PC-9 (cell line): ENCODE measurements at regions not wholly inside any gene's neighbourhood (a gene's known extent, or its start where the extent isn't known, plus 50 kb on each side); places are given as distances from the start of the nearest gene placed in this dataset.
"Not testable (repeated sequence)": the region's sequence is repeated elsewhere in the genome, so short reads cannot be mapped to it uniquely, and the experiment has no call there.

Source experiments
- BruUV-seq: library from RNA; stranded (reverse); fragments of 400-500 nt; replicated peaks from 2 replicates; lab custom pipeline; 2021; lab: Mats Ljungman, UMichigan
- CTCF ChIA-PET: fragments of 300-600 bp; sonication (Branson Sonifier 250); formaldehyde crosslinking; loops from one replicate; lab custom pipeline; 2022; ENCODE audit warnings: antibody characterized with exemption; lab: Charles Lee
- POLR2A ChIA-PET: fragments of 300-600 bp; sonication (Branson Sonifier 250); formaldehyde crosslinking; loops from one replicate; lab custom pipeline; 2022; ENCODE audit warnings: antibody characterized with exemption; ENCODE audit not compliant: unreplicated experiment; lab: Charles Lee
- DNase-seq, 2 experiments: peaks; one replicate each; pipeline versions ENCODE4 v3.0.0 to v3.0.0-alpha.2; 2015 to 2022; ENCODE audit warnings: mixed read lengths in 1 of 2
- H2AFZ ChIP-seq: fragments of 200-600 bp; sonication (generic); 2 replicates; pipeline ENCODE4 v1.8.1; 2017; ENCODE audit warnings: antibody characterized with exemption
- H3F3A ChIP-seq: fragments of 200-600 bp; sonication (generic); 2 replicates; pipeline ENCODE4 v1.8.1; 2017; ENCODE audit warnings: antibody characterized with exemption, mild to moderate bottlenecking, low read depth; ENCODE audit not compliant: insufficient read depth
- H3K27ac ChIP-seq: fragments of 200-600 bp; sonication (generic); 2 replicates; pipeline ENCODE4 v1.6.1; 2016; ENCODE audit warnings: mixed run types
- H3K27me3 ChIP-seq: fragments of 200-600 bp; sonication (generic); 2 replicates; pipeline ENCODE4 v1.6.1; 2016; ENCODE audit warnings: low read depth, mixed run types; ENCODE audit not compliant: insufficient read depth
- H3K36me3 ChIP-seq: fragments of 200-600 bp; sonication (generic); 2 replicates; pipeline ENCODE4 v1.6.1; 2016; ENCODE audit warnings: low read depth, mixed run types
- H3K4me1 ChIP-seq: fragments of 200-600 bp; sonication (generic); replicated peaks from 2 replicates; pipeline ENCODE4 v1.6.1; 2016; ENCODE audit warnings: mixed run types; ENCODE audit not compliant: insufficient read depth
- H3K4me2 ChIP-seq: fragments of 200-600 bp; sonication (generic); 2 replicates; pipeline ENCODE4 v1.6.1; 2017; ENCODE audit warnings: mixed run types
- H3K4me3 ChIP-seq: fragments of 200-600 bp; sonication (generic); 2 replicates; pipeline ENCODE4 v1.6.1; 2016; ENCODE audit warnings: mixed run types
- H3K79me2 ChIP-seq: fragments of 200-600 bp; sonication (generic); 2 replicates; pipeline ENCODE4 v1.6.1; 2017; ENCODE audit warnings: low read depth, mixed run types
- H3K9me2 ChIP-seq: fragments of 200-600 bp; sonication (generic); 2 replicates; pipeline ENCODE4 v1.8.1; 2017; ENCODE audit warnings: mild to moderate bottlenecking; ENCODE audit not compliant: insufficient read depth
- H3K9me3 ChIP-seq: fragments of 200-600 bp; sonication (generic); 2 replicates; pipeline ENCODE4 v1.8.1; 2016; ENCODE audit warnings: low read depth; ENCODE audit not compliant: insufficient read depth
- H4K20me1 ChIP-seq: fragments of 200-600 bp; sonication (generic); 2 replicates; pipeline ENCODE4 v1.8.1; 2017; ENCODE audit not compliant: insufficient read depth
- CTCF ChIP-seq: fragments of 200-600 bp; sonication (generic); conservative IDR thresholded peaks from 2 replicates; pipeline ENCODE4 v1.6.1; 2017; ENCODE audit warnings: mixed run types, antibody characterized with exemption, mild to moderate bottlenecking, moderate library complexity
- EZH2 ChIP-seq: fragments of 200-600 bp; sonication (generic); IDR thresholded peaks from 2 replicates; pipeline ENCODE4 v1.8.0; 2017; ENCODE audit warnings: antibody characterized with exemption, low read depth
- intact Hi-C: fragments of 100-400 bp; cut with micrococcal nuclease; formaldehyde crosslinking; loops from one replicate; pipeline ENCODE4 v1.10.0; 2022; ENCODE audit not compliant: unreplicated experiment

GRCh38 chr1:213702703-213703102 is 285.1 kb upstream of the PROX1 start:
- Histone ChIP-seq H3K36me3 (no peaks in the 10 kb centered on the region), H3F3A (no peaks in the 10 kb centered on the region), H4K20me1 (no peaks in the 10 kb centered on the region), H2AFZ (no peak overlapping the region), H3K4me3 (no peak overlapping the region), H3K27me3 (no peaks in the 10 kb centered on the region), H3K4me1 (peaks cover 11% of the 10 kb centered on the region), H3K79me2 (no peaks in the 10 kb centered on the region), H3K4me2 (no peak overlapping the region), H3K27ac (no peak overlapping the region), H3K9me2 (0 out of 2 replicates have a peak, but pooled peaks cover 4% of the 10 kb centered on the region), H3K9me3 (peaks cover 10% of the 10 kb centered on the region)
- no peak for TF ChIP-seq CTCF
- TF ChIP-seq EZH2: no peak
- intact Hi-C loops: no loop called here
- no peak for DNase-seq
- BruUV-seq: no TSS peak
- POLR2A ChIA-PET: no interaction called here
- CTCF ChIA-PET: no interaction called here

- Histone ChIP-seq H3F3A (no peaks in the 10 kb centered on the region), H4K20me1 (no peaks in the 10 kb centered on the region), H3K4me1 (peaks cover 11% of the 10 kb centered on the region), H3K9me2 (no peaks in the 10 kb centered on the region), H3K27me3 (no peaks in the 10 kb centered on the region), H2AFZ (no peak overlapping the region), H3K79me2 (no peaks in the 10 kb centered on the region), H3K27ac (no peak overlapping the region), H3K9me3 (peaks cover 6% of the 10 kb centered on the region), H3K4me2 (no peak overlapping the region), H3K36me3 (no peaks in the 10 kb centered on the region), H3K4me3 (no peak overlapping the region)
- DNase-seq: no peak
- ChIA-PET POLR2A (no interaction called here), CTCF (no interaction called here)
- intact Hi-C loops: no loop called here
- no TSS peak for BruUV-seq
- no peak for TF ChIP-seq EZH2
- TF ChIP-seq CTCF: no peak
These were observed 282.8 kb upstream of the PROX1 start for GRCh38 chr1:213704941-213705340.

- H3K4me1 ChIP-seq, intact Hi-C loops, CTCF ChIA-PET, H3K27me3 ChIP-seq, H3K4me2 ChIP-seq, H3K9me3 ChIP-seq, H2AFZ ChIP-seq, H3K9me2 ChIP-seq, H4K20me1 ChIP-seq, POLR2A ChIA-PET, H3K79me2 ChIP-seq, DNase-seq, H3K4me3 ChIP-seq, BruUV-seq, H3F3A ChIP-seq, H3K27ac ChIP-seq, H3K36me3 ChIP-seq: not testable (repeated sequence)
These were observed 275.8 kb upstream of the PROX1 start for GRCh38 chr1:213711833-213712490.

- ChIA-PET POLR2A (no interaction called here), CTCF (no interaction called here)
- no TSS peak for BruUV-seq
These were observed 273.1 kb upstream of the PROX1 start for GRCh38 chr1:213714645-213715044.

More at GRCh38 chr1:213714645-213715044, 273.1 kb upstream of the PROX1 start:
- H4K20me1 ChIP-seq: no peaks in the 10 kb centered on the region
- no peaks in the 10 kb centered on the region for H3K9me2 ChIP-seq
- no peak overlapping the region for H3K4me2 ChIP-seq
- intact Hi-C loops: no loop called here
- TF ChIP-seq CTCF (no peak), EZH2 (no peak)
- H3K4me3 ChIP-seq: no peak overlapping the region
- peaks cover 5% of the 10 kb centered on the region; the same call in 1 of the 2 replicates for H3K9me3 ChIP-seq
- no peaks in the 10 kb centered on the region for H3K27me3 ChIP-seq
- H3K79me2 ChIP-seq: no peaks in the 10 kb centered on the region
- H3K4me1 ChIP-seq: no peaks in the 10 kb centered on the region
- H3F3A ChIP-seq: no peaks in the 10 kb centered on the region
- no peaks in the 10 kb centered on the region for H3K36me3 ChIP-seq
- no peak for DNase-seq
- H3K27ac ChIP-seq: no peak overlapping the region
- no peak overlapping the region for H2AFZ ChIP-seq
